ENCODE measurements at regions not wholly inside any gene's neighbourhood (a gene's known extent, or its start where the extent isn't known, plus 50 kb on each side); places are given as distances from the start of the nearest gene placed in this dataset.

DNA sequence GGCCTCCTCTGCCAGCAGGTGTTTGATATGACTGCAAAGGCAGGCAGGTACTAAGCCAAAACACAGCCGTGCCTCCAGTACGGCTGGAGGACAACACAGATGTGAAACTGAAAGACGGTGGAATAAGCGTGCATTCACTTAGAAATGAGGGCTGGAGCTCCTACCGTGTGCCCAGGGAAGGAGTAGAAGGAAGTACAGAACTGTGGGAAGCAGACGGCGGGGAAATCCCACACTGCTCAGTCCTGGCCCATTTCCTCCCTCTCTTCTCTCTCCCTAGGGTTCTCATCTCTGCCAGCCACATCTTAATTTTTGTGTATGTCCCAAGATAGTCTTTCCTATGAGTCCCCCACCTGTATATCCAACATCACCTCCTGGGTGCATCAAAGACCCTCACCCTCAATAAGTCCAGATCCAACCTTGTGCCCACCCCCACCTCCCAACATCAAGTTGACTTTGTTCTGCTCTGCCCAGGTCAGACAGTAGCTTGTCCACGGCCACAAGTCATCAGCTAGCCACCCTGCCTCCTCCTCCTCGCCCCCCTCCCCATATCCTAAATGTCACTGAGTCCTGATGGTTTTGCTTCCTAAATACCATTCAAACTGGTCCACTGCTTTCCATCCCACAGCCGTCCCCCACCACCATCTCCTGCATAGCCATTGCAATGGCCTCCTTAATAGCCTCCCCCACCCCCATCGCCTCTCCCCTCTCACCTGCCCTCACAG, 77.1 kb upstream of the RPL38 start:
- TF ChIP-seq CTCF (IDR thresholded peaks at IDR 0.05) (no peak), TP53 (CRISPR knock-in tag; IDR thresholded peaks at IDR 0.05) (no peak), IRF2 (CRISPR knock-in tag; IDR thresholded peaks at IDR 0.05; ENCODE audit: borderline replicate concordance, low read depth) (no peak), FOXK1 (CRISPR knock-in tag; IDR thresholded peaks at IDR 0.05) (no peak), NR2C2 (CRISPR knock-in tag; IDR thresholded peaks at IDR 0.05) (no peak), NFYB (CRISPR knock-in tag; conservative IDR thresholded peaks at IDR 0.05; ENCODE audit: low read depth) (no peak), ATF1 (CRISPR knock-in tag; IDR thresholded peaks at IDR 0.05) (no peak), CREM (CRISPR knock-in tag; IDR thresholded peaks at IDR 0.05) (no peak), E2F1 (CRISPR knock-in tag; IDR thresholded peaks at IDR 0.05) (no peak), USF2 (CRISPR knock-in tag; IDR thresholded peaks at IDR 0.05) (no peak)
- TF ChIP-seq, protein P1, sequence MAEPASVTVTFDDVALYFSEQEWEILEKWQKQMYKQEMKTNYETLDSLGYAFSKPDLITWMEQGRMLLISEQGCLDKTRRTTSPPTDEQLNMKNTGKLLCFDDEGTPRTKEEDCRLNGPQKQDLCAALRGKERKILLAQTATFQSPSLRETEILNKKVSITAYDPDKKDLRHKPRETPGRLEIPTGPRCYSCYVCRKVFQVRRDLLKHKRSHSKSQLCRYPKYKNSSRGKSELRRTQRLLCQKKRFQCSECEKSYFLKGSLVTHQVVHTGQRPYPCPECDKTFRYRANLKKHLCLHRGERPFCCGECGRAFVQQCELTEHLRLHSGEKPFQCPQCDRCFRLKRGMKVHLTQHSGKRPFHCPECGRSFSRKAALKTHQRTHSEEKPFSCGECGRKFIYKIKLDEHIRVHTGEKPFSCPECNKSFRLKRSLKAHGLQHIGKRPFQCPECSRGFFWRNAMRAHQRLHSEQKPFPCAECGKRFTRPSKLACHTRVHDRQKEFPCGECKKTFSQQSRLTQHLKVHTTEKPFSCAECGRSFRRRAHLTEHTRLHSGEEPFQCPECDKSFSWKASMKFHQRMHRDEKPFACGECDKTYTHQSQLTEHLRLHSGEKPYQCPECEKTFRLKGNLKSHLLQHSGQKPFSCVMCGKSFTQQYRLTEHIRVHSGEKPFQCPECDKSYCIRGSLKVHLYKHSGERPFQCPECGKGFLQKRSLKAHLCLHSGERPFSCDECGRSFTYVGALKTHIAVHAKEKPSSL (CRISPR knock-in tag; conservative IDR thresholded peaks at IDR 0.05): no peak
- TF ChIP-seq, protein P2, sequence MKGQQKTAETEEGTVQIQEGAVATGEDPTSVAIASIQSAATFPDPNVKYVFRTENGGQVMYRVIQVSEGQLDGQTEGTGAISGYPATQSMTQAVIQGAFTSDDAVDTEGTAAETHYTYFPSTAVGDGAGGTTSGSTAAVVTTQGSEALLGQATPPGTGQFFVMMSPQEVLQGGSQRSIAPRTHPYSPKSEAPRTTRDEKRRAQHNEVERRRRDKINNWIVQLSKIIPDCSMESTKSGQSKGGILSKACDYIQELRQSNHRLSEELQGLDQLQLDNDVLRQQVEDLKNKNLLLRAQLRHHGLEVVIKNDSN (CRISPR knock-in tag; IDR thresholded peaks at IDR 0.05): no peak
